ENCODE measurements at regions not wholly inside any gene's neighbourhood (a gene's known extent, or its start where the extent isn't known, plus 50 kb on each side); places are given as distances from the start of the nearest gene placed in this dataset.

- TF ChIP-seq CTCF (IDR thresholded peaks at IDR 0.05) = no peak
These were observed 265.5 kb downstream of the CTTN start for GRCh38 chr11:70663815-70664214.

- no peak for TF ChIP-seq CTCF (IDR thresholded peaks at IDR 0.05)
These were observed 268.0 kb downstream of the CTTN start for GRCh38 chr11:70666311-70666710.

GRCh38 chr11:70667767-70668166 lies 269.4 kb downstream of the CTTN start:
- no peak for TF ChIP-seq CTCF (IDR thresholded peaks at IDR 0.05)

- TF ChIP-seq CTCF (IDR thresholded peaks at IDR 0.05) = no peak
These were observed 270.2 kb downstream of the CTTN start for GRCh38 chr11:70668204-70669202.

- no peak for TF ChIP-seq CTCF (IDR thresholded peaks at IDR 0.05)
These were observed 271.0 kb downstream of the CTTN start for GRCh38 chr11:70669281-70669680.

GRCh38 chr11:70669871-70670675 lies 271.7 kb downstream of the CTTN start:
- no peak for TF ChIP-seq CTCF (IDR thresholded peaks at IDR 0.05)

GRCh38 chr11:70670676-70671034 lies 272.3 kb downstream of the CTTN start:
- no peak for TF ChIP-seq CTCF (IDR thresholded peaks at IDR 0.05)

All from LNCAP (cell line).